HG03135 (cell line): ENCODE measurements at regions not wholly inside any gene's neighbourhood (a gene's known extent, or its start where the extent isn't known, plus 50 kb on each side); places are given as distances from the start of the nearest gene placed in this dataset.
"Not testable (repeated sequence)": the region's sequence is repeated elsewhere in the genome, so short reads cannot be mapped to it uniquely, and the experiment has no call there.

Source experiments
- ATAC-seq: cut with Tn5 transposase; IDR thresholded peaks from one replicate; pipeline ENCODE4 v1.9.1; 2021; ENCODE audit warnings: mild to moderate bottlenecking, moderate library complexity; ENCODE audit not compliant: unreplicated experiment

DNA sequence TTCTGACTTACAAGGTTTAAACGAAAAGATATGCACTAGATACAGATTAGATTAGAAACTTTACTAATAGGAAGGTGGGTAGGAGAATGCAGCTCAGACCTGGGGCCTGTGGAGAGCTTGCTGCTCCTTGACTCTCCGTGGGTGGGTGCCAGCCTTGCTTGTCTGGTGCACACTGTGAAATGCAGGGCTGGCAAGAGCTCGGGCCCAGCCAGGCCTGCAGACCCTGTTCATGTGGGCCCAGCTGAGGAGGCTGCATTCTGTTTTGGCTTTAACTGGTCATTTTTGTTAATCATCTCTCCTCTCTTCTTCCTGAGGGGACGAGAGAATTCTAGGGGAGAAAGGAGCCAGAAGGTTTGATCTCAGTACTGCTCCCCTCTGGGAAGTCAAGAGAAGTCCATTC lies 325.4 kb downstream of the QKI start:
- ATAC-seq, result no peak

DNA sequence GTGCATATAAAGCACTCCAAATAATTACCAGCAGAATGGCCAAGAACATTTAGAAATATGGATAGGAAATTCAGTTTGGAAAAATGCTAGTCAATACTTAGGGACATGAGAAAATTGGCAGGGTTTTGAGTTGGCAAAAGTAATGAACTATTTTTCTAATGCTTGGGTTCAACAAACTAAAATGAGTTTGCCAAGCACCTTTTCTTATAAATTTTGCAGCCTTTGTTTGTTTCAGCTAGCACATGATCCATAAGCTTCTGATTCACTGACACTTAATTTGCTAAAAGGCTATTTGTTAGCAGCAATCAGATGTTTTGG lies 324.8 kb downstream of the QKI start:
- ATAC-seq, result no peak

DNA sequence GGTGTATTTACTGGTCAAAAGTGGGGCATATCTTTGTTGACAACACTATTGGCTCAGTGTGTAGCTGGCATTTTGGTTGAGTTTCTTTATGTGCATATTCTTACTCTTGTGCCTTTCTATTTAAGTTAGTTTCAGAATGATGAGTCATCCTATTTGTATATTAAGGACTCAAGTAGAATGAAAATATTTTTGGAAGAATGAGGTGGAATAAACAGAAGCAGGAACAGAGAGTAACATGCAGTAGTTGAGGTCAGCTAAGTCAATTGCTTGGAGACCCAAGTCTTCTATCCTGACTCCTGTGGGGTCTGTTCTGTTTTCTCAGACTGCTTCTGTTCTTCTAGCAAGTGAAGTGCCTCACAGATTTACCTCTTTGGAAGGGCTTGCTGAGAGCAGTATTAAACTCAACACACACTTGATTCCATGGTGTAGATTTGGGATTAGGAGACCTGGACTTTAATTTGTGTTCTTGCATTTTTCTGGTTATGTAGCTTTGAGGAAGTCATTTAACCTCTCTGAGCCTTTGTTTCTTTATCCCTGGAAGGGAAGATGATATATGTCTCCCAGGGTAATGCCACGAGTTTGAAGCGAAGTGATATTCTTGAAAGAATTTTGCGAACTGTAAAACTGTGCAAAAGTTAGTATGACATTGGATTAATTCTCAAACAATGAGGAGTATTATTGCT lies 324.3 kb downstream of the QKI start:
- ATAC-seq, result no peak

DNA sequence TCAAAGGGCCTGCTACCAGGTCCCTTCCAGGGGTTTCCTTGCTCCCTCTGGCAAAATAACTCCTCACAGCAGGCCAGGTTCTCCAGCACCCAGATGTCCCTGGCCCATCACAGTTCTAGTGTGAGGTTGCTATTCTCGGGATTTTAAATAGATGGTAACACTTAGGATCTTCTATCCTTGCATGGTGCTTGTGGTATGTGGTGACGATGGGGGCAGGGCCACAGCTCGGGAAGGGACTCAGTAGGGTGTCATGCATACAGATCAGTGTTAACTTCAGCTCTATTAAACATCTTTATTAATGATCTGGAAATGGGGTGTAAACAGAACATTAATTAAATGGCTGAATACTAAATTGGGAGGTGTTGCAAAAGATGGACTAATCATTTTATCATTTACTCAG lies 323.8 kb downstream of the QKI start:
- no peak for ATAC-seq

DNA sequence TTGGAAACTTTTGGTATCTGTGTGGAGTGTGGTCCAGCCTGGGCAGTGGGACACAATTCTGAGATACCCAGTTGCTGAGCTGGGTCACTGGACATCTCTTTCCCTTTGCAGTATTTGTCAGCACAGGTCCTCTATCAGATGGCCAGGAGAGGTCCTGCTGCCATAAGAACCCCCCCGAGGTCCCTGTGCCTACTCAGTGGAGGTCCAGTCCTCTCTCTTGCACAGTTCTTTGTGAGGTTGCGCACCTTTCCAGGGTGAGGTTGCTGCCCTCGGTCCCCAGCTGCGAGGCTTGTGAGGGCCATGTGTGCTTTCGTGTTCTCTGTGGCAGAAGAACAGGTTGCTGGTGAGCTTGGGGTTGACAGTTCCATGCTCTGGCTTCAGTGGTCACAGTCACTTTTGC lies 320.6 kb downstream of the QKI start:
- no peak for ATAC-seq

DNA sequence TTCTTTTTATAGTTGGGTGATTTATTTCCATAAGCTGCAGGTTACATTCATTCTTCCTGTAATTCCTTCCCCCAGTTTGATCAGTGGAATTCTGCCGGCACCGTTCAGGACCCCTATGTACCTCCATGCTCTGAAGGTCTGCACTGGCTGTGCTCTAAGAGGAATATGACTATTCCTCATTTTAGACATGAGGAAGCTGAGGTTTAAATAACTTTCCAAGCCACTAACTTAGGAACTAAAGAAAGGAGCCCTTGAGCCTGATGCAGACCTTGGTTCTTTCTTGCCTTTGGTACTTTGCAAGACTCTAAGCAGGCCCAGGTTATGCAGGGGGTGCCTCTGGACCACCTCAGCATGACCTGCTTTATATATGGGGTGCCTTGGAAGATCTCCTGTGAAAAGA lies 318.5 kb downstream of the QKI start:
- no peak for ATAC-seq

DNA sequence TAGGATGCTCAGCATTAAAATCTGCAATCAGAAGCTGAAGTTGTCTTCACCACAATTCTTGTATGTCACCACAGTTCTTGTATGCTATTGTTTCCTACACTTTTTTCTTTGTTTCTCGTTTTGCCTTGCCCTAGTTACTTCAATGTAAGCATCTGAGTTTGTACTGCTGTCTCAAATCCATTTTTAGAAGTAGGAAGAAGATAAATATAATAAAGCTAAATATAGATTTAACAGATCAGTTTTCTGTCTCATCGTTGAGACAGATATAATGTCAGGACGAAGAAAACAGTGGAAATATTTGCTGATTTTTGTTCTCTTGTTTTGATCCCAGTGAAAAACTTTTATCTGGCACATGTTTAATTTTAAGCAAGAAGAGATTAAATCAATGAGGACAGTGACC lies 318.0 kb downstream of the QKI start:
- ATAC-seq, result no peak

GRCh38 chr6:163732014-163732351 lies 317.5 kb downstream of the QKI start:
- not testable (repeated sequence) for ATAC-seq

DNA sequence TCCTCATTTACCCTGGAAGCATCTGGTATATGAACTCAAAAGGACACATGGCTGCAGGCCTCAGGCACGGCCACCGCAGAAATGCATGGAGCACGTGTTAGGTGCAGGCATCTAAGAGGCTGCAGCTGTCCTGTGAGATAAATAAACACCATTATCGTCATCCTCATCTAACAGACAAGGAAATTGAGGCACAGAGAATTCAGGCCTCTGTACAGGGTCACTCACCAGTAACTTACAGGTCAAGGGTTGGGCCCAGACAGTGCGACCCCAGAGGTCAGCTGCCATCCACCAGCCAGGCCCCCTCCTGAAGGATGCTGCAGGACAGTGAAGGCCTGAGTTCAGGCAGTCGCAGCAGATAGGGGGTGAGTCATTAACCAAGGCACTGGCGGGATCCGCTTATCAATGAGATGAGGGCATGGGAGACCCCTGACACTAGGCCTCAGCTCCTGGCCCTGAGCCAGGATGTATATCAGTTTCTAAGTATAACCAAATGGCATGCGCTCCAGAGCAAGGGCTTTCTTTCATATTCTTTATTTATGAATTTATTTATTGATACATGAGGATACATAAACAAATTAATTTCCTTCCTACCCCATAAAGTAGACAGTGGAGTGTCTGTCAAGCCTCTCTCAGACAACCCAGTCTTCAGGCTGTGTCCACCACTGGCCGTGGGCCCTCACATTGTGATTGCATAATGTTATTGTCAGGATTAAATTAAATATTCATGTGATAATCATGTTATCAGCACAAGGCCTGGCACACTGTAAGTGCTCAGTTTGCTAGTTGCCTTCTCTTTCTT lies 316.9 kb downstream of the QKI start:
- no peak for ATAC-seq

DNA sequence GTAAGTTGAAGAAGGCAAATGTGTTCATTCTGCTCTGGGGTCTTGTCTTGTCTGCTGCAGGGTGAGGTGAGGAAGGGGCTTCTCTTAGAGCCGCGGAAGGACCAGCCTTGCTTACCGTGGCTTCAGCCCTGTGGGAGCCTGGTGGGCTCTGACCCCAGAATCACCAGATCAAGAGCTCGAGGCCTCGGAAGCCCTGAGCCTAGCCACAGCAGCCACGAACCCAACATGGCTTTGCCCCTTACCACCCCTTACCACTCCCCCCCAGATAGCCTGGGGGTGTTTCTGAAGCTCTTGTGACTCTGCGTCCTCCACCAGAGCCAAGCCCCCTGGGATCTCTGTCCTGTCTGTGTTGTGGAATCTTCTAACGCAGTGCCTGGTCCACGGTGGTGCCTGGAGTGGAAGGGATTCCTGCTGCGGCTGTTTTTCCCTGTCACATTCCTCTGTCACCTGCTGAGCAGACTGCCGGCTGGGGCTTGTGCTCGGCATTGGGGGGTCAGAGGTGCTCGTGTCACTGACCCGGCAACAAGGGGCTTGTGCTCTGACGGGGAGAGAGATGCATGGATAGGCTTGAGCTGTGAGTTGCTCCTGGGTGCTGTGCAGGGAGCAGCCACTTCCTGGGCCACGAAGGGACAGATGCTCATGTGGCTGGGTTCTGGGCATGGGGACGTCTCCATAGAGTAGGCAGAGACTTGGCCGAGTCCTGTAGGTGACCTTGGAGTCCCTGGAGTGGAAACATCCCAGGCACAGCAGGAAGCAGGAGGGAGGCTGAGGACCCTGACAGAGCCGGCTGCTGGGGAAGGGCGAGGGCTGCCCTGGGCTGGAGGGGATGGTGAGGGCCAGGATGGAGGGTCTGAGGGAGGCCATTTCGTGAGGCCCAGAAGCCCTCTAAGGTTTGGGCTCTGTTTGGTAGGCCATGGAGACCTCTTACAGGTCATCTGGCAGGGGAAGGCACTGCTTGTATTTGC lies 316.0 kb downstream of the QKI start:
- no peak for ATAC-seq

GRCh38 chr6:163729127-163729872 lies 314.8 kb downstream of the QKI start:
- no peak for ATAC-seq

- no peak for ATAC-seq
These were observed 314.1 kb downstream of the QKI start for GRCh38 chr6:163728442-163729126.

GRCh38 chr6:163726037-163726695 lies 311.6 kb downstream of the QKI start:
- no peak for ATAC-seq

- no peak for ATAC-seq
These were observed 310.8 kb downstream of the QKI start for GRCh38 chr6:163725008-163725941.

GRCh38 chr6:163724196-163724595 lies 309.7 kb downstream of the QKI start:
- ATAC-seq, result no peak

DNA sequence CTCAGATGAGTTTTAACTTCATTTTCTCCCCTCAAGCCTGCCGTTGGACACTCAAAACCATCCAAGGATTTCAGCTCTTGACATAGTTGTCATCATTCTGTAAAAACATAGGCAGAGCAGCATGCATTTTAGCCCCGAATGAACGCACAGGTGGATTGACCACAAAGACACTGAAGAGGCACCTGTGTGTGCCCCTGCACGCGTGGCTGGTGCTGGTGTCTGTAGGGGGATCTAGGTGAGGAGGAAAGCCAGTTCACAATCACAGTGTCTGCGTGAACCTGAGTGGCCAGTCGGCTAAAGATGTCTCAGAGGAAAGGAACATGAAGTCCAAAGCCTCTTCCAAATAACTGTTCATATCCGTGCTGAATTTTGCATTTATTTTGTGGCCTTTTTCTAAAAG lies 309.2 kb downstream of the QKI start:
- ATAC-seq, result no peak

- ATAC-seq, result no peak
These were observed 307.6 kb downstream of the QKI start for GRCh38 chr6:163721922-163722692.

DNA sequence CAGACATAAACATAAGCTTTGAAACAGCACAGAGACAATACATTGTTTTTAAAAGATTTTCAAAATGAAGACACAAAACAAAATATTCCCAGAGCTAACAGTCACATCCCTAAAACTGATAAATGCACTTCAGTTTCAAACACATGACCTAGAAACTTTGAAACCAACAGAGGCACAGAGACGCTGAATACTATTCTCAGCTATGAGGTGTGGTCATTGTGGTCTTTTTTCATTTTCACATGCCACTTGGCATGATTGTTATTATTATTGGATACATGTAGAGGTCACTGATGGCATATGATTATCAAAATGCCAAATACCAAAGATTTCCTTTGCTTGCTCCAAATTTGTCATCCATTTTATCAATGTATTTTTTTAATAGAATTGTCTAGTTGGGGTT lies 306.9 kb downstream of the QKI start:
- no peak for ATAC-seq
